GM12891 (cell line): ENCODE measurements at regions not wholly inside any gene's neighbourhood (a gene's known extent, or its start where the extent isn't known, plus 50 kb on each side); places are given as distances from the start of the nearest gene placed in this dataset.

Experiments
- PAX5 ChIP-seq: IDR thresholded peaks from 2 replicates; pipeline ENCODE4 v1.6.1; 2011; ENCODE audit warnings: low read length, moderate library complexity, mild to moderate bottlenecking; ENCODE audit not compliant: insufficient read depth, severe bottlenecking
- POLR2A ChIP-seq: IDR thresholded peaks from 2 replicates; pipeline ENCODE4 v1.6.1; 2011; ENCODE audit warnings: low read depth, low read length, control low read depth
- POLR2AphosphoS5 ChIP-seq: IDR thresholded peaks from 2 replicates; pipeline ENCODE4 v1.6.1; 2011; ENCODE audit warnings: low read depth, low read length, control low read depth
- POU2F2 ChIP-seq: IDR thresholded peaks from 2 replicates; pipeline ENCODE4 v1.6.1; 2011; ENCODE audit warnings: low read depth, mild to moderate bottlenecking, control low read depth, low read length, moderate library complexity
- SPI1 ChIP-seq: IDR thresholded peaks from 2 replicates; pipeline ENCODE4 v1.6.1; 2011; ENCODE audit warnings: low read depth, low read length, control low read depth
- TAF1 ChIP-seq: IDR thresholded peaks from 2 replicates; pipeline ENCODE4 v1.6.1; 2011; ENCODE audit warnings: low read depth, low read length, control low read depth

DNA sequence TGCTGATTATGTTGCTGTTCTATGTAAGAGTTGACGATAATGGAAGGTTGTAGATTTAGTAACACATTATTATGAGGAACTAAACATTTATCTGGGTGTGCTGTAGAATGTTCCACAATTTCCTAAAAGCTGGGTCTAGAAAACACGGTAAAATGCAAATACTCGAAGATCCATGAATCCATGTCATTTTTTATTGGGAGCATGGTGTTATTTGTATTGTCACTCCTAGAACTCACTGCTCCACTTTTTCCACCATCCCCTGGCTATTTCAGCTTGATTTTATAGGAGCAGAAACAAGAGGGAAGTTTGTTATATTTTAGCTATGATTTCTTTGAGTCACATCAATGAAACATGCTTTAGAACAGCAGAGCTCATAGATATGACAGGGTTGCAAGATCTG, 155.0 kb upstream of the ANK2 start:
- TF ChIP-seq POLR2AphosphoS5, result no peak
- TF ChIP-seq POLR2A, result no peak
- TF ChIP-seq POU2F2, result no peak
- no peak for TF ChIP-seq SPI1
- no peak for TF ChIP-seq TAF1
- TF ChIP-seq PAX5, result no peak
